Epithelial cell of esophagus (primary cell): ENCODE measurements at regions not wholly inside any gene's neighbourhood (a gene's known extent, or its start where the extent isn't known, plus 50 kb on each side); places are given as distances from the start of the nearest gene placed in this dataset.
"Not testable (repeated sequence)": the region's sequence is repeated elsewhere in the genome, so short reads cannot be mapped to it uniquely, and the experiment has no call there.

ENCODE experiments used
- DNase-seq: peaks from one replicate; pipeline ENCODE4 v3.0.0; 2010; ENCODE audit warnings: low read depth
- H3K4me3 ChIP-seq: 2 replicates; pipeline ENCODE4 v1.5.1; 2011; ENCODE audit warnings: mild to moderate bottlenecking, low read length, control low read depth
- TF ChIP-seq, protein P1 (sequence below): IDR thresholded peaks from 2 replicates; pipeline ENCODE4 v1.5.1; 2011; ENCODE audit warnings: low read depth, mild to moderate bottlenecking, low read length, control low read depth, inconsistent platforms; ENCODE audit not compliant: insufficient read depth; ENCODE audit errors: missing control alignments

DNA sequence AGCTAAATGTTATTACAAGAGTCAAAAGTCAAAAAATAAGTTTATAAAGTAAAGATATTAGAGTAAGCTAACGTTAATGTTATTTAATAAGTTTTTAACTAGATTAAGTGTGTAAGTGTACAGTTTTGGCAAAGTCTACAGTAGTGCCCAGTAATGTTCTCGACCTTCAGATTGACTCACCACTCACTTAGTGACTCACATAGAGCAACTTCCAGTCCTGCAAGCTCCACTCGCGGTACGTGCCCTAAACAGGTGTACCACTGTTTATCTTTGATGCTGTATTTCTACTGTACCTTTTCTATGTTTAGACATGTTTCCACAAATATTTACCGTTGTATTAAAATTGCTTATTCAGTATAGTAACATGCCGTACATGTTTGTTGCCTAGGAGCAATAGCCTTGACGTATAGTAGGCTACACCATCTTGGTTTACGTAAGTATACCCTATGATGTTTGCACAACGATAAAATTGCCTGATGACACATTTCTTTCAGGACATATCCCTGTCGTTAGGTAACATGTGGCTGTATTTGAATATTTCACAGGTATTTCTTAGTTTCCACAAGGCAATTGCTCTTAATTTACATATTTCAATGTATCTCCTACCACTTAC lies 1641.9 kb upstream of the PIK3C3 start:
- peak; percentile 76 for DNase-seq
- no peak overlapping the region for H3K4me3 ChIP-seq
- TF ChIP-seq, protein P1, sequence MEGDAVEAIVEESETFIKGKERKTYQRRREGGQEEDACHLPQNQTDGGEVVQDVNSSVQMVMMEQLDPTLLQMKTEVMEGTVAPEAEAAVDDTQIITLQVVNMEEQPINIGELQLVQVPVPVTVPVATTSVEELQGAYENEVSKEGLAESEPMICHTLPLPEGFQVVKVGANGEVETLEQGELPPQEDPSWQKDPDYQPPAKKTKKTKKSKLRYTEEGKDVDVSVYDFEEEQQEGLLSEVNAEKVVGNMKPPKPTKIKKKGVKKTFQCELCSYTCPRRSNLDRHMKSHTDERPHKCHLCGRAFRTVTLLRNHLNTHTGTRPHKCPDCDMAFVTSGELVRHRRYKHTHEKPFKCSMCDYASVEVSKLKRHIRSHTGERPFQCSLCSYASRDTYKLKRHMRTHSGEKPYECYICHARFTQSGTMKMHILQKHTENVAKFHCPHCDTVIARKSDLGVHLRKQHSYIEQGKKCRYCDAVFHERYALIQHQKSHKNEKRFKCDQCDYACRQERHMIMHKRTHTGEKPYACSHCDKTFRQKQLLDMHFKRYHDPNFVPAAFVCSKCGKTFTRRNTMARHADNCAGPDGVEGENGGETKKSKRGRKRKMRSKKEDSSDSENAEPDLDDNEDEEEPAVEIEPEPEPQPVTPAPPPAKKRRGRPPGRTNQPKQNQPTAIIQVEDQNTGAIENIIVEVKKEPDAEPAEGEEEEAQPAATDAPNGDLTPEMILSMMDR = no peak

DNA sequence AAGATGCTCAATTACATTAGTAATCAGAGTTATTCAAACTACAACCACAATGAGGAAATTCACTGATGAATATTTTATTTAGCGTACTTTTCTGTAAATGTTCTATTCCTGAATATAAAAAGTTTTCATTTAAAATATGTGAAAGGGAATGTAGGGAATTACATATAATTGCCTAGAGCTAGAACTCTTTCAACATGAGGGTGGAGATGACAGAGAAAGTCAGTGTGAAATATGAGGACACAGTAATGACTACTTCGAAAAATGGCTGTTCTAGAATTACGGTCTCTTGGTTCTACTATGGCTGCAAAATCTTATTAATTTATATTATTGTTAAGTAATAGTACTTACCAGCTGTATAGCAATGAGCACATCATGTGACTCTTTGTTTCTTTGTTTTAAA lies 1647.4 kb upstream of the PIK3C3 start:
- DNase-seq = no peak
- H3K4me3 ChIP-seq = no peak overlapping the region
- TF ChIP-seq, protein P1 = no peak

GRCh38 chr18:40296717-40297413 lies 1658.2 kb upstream of the PIK3C3 start:
- peak; percentile 41 for DNase-seq
- TF ChIP-seq, protein P1 = no peak
- no peak overlapping the region for H3K4me3 ChIP-seq

- DNase-seq = peak; percentile 40
- no peak overlapping the region for H3K4me3 ChIP-seq
- TF ChIP-seq, protein P1 = peak; percentile 55
Measured at GRCh38 chr18:40292985-40293710, 1661.9 kb upstream of the PIK3C3 start.

DNA sequence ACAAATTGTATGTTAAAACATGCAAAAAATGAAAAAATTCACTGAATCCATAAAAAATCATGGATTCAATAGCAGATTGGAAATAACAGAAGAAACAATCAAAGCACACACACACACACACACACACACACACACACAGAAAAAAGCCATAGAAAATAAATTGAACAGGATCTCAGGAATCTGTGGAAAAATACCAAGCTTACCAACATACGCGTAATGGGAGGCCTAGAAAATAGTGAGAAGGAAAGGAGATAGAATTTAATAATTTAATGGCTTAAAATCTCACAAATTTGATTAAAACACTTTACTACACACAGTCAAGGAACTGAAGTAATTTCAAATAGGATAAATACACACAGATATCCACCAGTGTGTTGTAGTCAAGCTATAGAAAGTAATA lies 1671.5 kb upstream of the PIK3C3 start:
- H3K4me3 ChIP-seq = no peak overlapping the region
- no peak for DNase-seq
- TF ChIP-seq, protein P1 = no peak

DNA sequence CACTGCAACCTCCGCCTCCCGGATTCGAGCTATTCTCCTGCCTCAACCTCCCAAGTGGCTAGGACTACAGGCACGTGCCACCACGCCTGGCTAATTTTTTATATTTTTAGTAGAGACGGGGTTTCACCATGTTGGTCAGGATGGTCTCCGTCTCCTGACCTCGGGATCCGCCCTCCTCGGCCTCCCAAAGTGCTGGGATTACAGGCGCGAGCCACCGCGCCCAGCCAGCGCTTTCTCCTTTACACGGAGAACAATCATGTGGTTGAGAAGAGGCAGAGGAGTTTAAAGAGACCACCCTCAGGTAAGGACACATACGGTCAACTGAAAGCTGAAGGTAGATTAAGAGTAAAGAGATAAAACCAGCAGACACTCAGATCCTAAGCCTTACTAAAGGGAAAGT lies 1673.7 kb upstream of the PIK3C3 start:
- not testable (repeated sequence) for DNase-seq, H3K4me3 ChIP-seq

DNA sequence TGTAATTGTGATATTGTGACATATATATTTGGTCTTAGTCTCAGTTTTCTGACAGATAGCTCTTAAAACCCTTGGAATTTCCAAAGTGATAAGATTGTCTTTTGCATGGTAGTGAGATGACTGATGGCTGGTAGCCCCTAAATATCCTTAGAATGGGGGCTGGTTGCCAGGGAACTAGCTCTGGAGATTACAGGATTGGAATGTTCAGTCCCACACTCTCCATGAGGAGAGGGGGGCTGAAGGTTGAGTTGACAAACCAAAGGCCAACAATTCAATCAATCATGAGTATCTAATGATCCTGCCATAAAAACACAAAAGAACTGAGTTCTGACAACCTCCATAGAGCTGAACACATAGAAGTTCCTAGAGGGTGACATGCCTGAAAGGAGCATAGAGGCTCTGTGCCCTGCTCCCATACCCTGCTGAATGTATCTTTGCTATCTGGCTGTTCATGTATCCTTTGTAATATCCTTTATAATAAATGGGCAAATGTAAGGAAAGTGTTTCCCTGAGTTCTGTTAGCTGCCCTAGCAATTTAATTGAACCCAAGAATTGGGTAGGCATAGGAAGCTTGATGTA lies 1680.3 kb upstream of the PIK3C3 start:
- TF ChIP-seq, protein P1 = no peak
- no peak for DNase-seq
- no peak overlapping the region for H3K4me3 ChIP-seq
